H9 (cell line): ENCODE measurements at regions not wholly inside any gene's neighbourhood (a gene's known extent, or its start where the extent isn't known, plus 50 kb on each side); places are given as distances from the start of the nearest gene placed in this dataset.

Experiments
- DNase-seq: peaks from one replicate; pipeline ENCODE4 v3.0.0-alpha.2; 2017
- H2AFZ ChIP-seq: one replicate; pipeline ENCODE4 v1.6.1; 2013; ENCODE audit warnings: mild to moderate bottlenecking, low read length, control low read depth, moderate library complexity
- H2AK5ac ChIP-seq: 2 replicates; pipeline ENCODE4 v1.6.1; 2013; ENCODE audit warnings: low read length, control low read depth, mixed read lengths; ENCODE audit not compliant: insufficient read length
- H2BK120ac ChIP-seq: one replicate; pipeline ENCODE4 v1.6.1; 2013; ENCODE audit warnings: low read depth, mild to moderate bottlenecking, low read length, control low read depth, inconsistent platforms; ENCODE audit not compliant: poor library complexity, severe bottlenecking
- H2BK12ac ChIP-seq: 2 replicates; pipeline ENCODE4 v1.6.1; 2013; ENCODE audit warnings: low read length, control low read depth, mixed read lengths, low read depth; ENCODE audit not compliant: insufficient read length
- H2BK15ac ChIP-seq: 2 replicates; pipeline ENCODE4 v1.6.1; 2013; ENCODE audit warnings: low read depth, low read length, control low read depth
- H2BK20ac ChIP-seq: one replicate; pipeline ENCODE4 v1.6.1; 2013; ENCODE audit warnings: low read depth, mild to moderate bottlenecking, low read length, control low read depth, inconsistent platforms; ENCODE audit not compliant: poor library complexity, severe bottlenecking
- H2BK5ac ChIP-seq: 2 replicates; pipeline ENCODE4 v1.6.1; 2013; ENCODE audit warnings: low read length, control low read depth, mixed read lengths; ENCODE audit not compliant: insufficient read length
- H3K14ac ChIP-seq: 2 replicates; pipeline ENCODE4 v1.6.1; 2013; ENCODE audit warnings: low read length, control low read depth; ENCODE audit not compliant: insufficient read depth
- H3K18ac ChIP-seq: 2 replicates; pipeline ENCODE4 v1.6.1; 2013; ENCODE audit warnings: low read depth, mild to moderate bottlenecking, mixed read lengths, low read length, control low read depth; ENCODE audit not compliant: insufficient read length
- H3K23ac ChIP-seq: 2 replicates; pipeline ENCODE4 v1.6.1; 2013; ENCODE audit warnings: low read length, control low read depth, mixed read lengths, low read depth; ENCODE audit not compliant: insufficient read length
- H3K23me2 ChIP-seq: 2 replicates; pipeline ENCODE4 v1.6.1; 2013; ENCODE audit warnings: low read depth, mild to moderate bottlenecking, mixed read lengths, low read length, control low read depth; ENCODE audit not compliant: insufficient read length, poor library complexity, severe bottlenecking
- H3K27ac ChIP-seq: 2 replicates; pipeline ENCODE4 v1.5.1; 2013; ENCODE audit warnings: low read length, control low read depth, mixed read lengths, low read depth; ENCODE audit not compliant: insufficient read length
- H3K27me3 ChIP-seq: 2 replicates; pipeline ENCODE4 v1.6.1; 2013; ENCODE audit warnings: low read length, control low read depth, inconsistent platforms; ENCODE audit not compliant: insufficient read depth
- H3K4ac ChIP-seq: 2 replicates; pipeline ENCODE4 v1.6.1; 2013; ENCODE audit warnings: low read depth, mild to moderate bottlenecking, control low read depth, inconsistent platforms, low read length, moderate library complexity
- H3K4me1 ChIP-seq: 2 replicates; pipeline ENCODE4 v1.6.1; 2013; ENCODE audit warnings: low read length, control low read depth, inconsistent platforms; ENCODE audit not compliant: insufficient read depth
- H3K4me2 ChIP-seq: 2 replicates; pipeline ENCODE4 v1.6.1; 2013; ENCODE audit warnings: low read length, control low read depth, mixed read lengths; ENCODE audit not compliant: insufficient read length, insufficient read depth
- H3K56ac ChIP-seq: 2 replicates; pipeline ENCODE4 v1.6.1; 2013; ENCODE audit warnings: low read depth, mild to moderate bottlenecking, mixed read lengths, low read length, control low read depth; ENCODE audit not compliant: insufficient read length
- H3K79me1 ChIP-seq: 2 replicates; pipeline ENCODE4 v1.6.1; 2013; ENCODE audit warnings: low read depth, mild to moderate bottlenecking, moderate library complexity, low read length, control low read depth, inconsistent platforms; ENCODE audit not compliant: insufficient read depth, poor library complexity, severe bottlenecking
- H3K79me2 ChIP-seq: 2 replicates; pipeline ENCODE4 v1.6.1; 2013; ENCODE audit warnings: low read length, control low read depth, inconsistent platforms; ENCODE audit not compliant: insufficient read depth
- H3K9ac ChIP-seq: 2 replicates; pipeline ENCODE4 v1.6.1; 2013; ENCODE audit warnings: low read length, control low read depth, mixed read lengths; ENCODE audit not compliant: insufficient read length; ENCODE audit errors: extremely low read depth
- H3K9me3 ChIP-seq: one replicate; pipeline ENCODE4 v1.6.1; 2013; ENCODE audit warnings: low read depth, low read length, inconsistent platforms; ENCODE audit not compliant: control insufficient read depth
- H3T11ph ChIP-seq: one replicate; pipeline ENCODE4 v1.6.1; 2013; ENCODE audit warnings: mild to moderate bottlenecking, low read length, control low read depth, inconsistent platforms
- H4K20me1 ChIP-seq: one replicate; pipeline ENCODE4 v1.6.1; 2013; ENCODE audit not compliant: control insufficient read depth, insufficient read length, insufficient read depth
- H4K5ac ChIP-seq: 2 replicates; pipeline ENCODE4 v1.6.1; 2013; ENCODE audit warnings: low read depth, mild to moderate bottlenecking, mixed read lengths, low read length, control low read depth; ENCODE audit not compliant: insufficient read length
- H4K8ac ChIP-seq: replicated peaks from 2 replicates; pipeline ENCODE4 v1.6.1; 2013; ENCODE audit warnings: low read length, control low read depth, mixed read lengths, low read depth; ENCODE audit not compliant: insufficient read length
- H4K91ac ChIP-seq: 2 replicates; pipeline ENCODE4 v1.6.1; 2013; ENCODE audit warnings: low read depth, mild to moderate bottlenecking, moderate library complexity, mixed read lengths, low read length, control low read depth; ENCODE audit not compliant: insufficient read length
- H3K27ac Mint-ChIP-seq, 3 experiments: 2 replicates in 2 of 3; 3 replicates in 1 of 3; pipeline ENCODE4 v1.8.0; 2020 to 2021; ENCODE audit warnings: mixed read lengths in 3 of 3, mild to moderate bottlenecking in 1 of 3, moderate library complexity in 1 of 3
- H3K27me3 Mint-ChIP-seq: 2 replicates; pipeline ENCODE4 v1.8.0; 2021; ENCODE audit warnings: low read depth, mild to moderate bottlenecking, moderate library complexity, mixed read lengths
- H3K36me3 Mint-ChIP-seq, 3 experiments: 2 replicates in 2 of 3; 3 replicates in 1 of 3; pipeline ENCODE4 v1.8.0; 2020 to 2021; ENCODE audit warnings: low read depth in 3 of 3, mixed read lengths in 3 of 3; ENCODE audit not compliant: insufficient read depth in 1 of 3
- H3K4me1 Mint-ChIP-seq, 2 experiments: 2 replicates each; pipeline ENCODE4 v1.8.0; 2020; ENCODE audit warnings: mixed read lengths in 2 of 2
- H3K4me3 Mint-ChIP-seq, 2 experiments: 2 replicates in 1 of 2; 3 replicates in 1 of 2; pipeline ENCODE4 v1.8.0; 2020 to 2021; ENCODE audit warnings: mild to moderate bottlenecking in 2 of 2, mixed read lengths in 2 of 2, moderate library complexity in 1 of 2
- H3K9me3 Mint-ChIP-seq, 2 experiments: 2 replicates in 1 of 2; 3 replicates in 1 of 2; pipeline ENCODE4 v1.8.0; 2020; ENCODE audit warnings: mild to moderate bottlenecking in 2 of 2, mixed read lengths in 2 of 2, moderate library complexity in 1 of 2
- WGBS: extraction: QIAGEN DNeasy Blood & Tissue Kit; methylation state at CpG from one replicate; pipeline ENCODE4 v1.1.7; 2013; ENCODE audit warnings: missing lambda C conversion rate, low lambda C conversion rate, mixed read lengths; ENCODE audit not compliant: insufficient read length; ENCODE audit errors: extremely low coverage; 5-methylcytosine and 5-hydroxymethylcytosine counted together
- TF ChIP-seq, protein P1 (sequence below): fragments of 200-600 bp; sonication (generic); conservative IDR thresholded peaks from 3 replicates; pipeline ENCODE4 v1.8.0; 2021; ENCODE audit warnings: antibody characterized with exemption, mild to moderate bottlenecking

GRCh38 chr7:35482231-35482630 lies 212.7 kb downstream of the HERPUD2 start:
- Histone ChIP-seq H3K4ac (no peak overlapping the region), H2AFZ (no peak overlapping the region), H3K56ac (no peak overlapping the region), H4K5ac (no peak overlapping the region), H2BK5ac (no peak overlapping the region), H3K79me2 (no peaks in the 10 kb centered on the region; the same call in none of the 2 replicates), H4K20me1 (no peaks in the 10 kb centered on the region), H4K91ac (no peak overlapping the region), H2BK15ac (no peak overlapping the region), H2BK120ac (no peak overlapping the region), H3K9me3 (no peaks in the 10 kb centered on the region), H3K4me2 (no peak overlapping the region), H3K23me2 (no peaks in the 10 kb centered on the region), H3K79me1 (no peaks in the 10 kb centered on the region), H3T11ph (no peak overlapping the region), H2BK12ac (no peak overlapping the region), H2BK20ac (no peak overlapping the region), H3K9ac (no peak overlapping the region), H3K27ac (no peak overlapping the region), H4K8ac (no peak overlapping the region), H3K27me3 (no peaks in the 10 kb centered on the region; the same call in 1 of the 2 replicates), H2AK5ac (no peak overlapping the region), H3K18ac (no peak overlapping the region), H3K4me1 (no peaks in the 10 kb centered on the region), H3K23ac (no peak overlapping the region), H3K14ac (no peak overlapping the region)
- H3K4me1 Mint-ChIP-seq, result peaks cover 4 to 12% of the 10 kb centered on the region in 2 experiments; a peak in 3 of 4 replicates
- H3K27me3 Mint-ChIP-seq, result peaks cover 1% of the 10 kb centered on the region; the same call in 1 of the 2 replicates
- no peaks in the 10 kb centered on the region; a peak in 1 of 7 replicates for H3K36me3 Mint-ChIP-seq
- WGBS, result no CpG with 5 or more reads among the region's 5 CpGs
- no peak overlapping the region for H3K4me3 Mint-ChIP-seq
- no peak overlapping the region; a peak in 1 of 7 replicates for H3K27ac Mint-ChIP-seq
- DNase-seq, result no peak
- H3K9me3 Mint-ChIP-seq, result no peaks in the 10 kb centered on the region
- TF ChIP-seq, protein P1, sequence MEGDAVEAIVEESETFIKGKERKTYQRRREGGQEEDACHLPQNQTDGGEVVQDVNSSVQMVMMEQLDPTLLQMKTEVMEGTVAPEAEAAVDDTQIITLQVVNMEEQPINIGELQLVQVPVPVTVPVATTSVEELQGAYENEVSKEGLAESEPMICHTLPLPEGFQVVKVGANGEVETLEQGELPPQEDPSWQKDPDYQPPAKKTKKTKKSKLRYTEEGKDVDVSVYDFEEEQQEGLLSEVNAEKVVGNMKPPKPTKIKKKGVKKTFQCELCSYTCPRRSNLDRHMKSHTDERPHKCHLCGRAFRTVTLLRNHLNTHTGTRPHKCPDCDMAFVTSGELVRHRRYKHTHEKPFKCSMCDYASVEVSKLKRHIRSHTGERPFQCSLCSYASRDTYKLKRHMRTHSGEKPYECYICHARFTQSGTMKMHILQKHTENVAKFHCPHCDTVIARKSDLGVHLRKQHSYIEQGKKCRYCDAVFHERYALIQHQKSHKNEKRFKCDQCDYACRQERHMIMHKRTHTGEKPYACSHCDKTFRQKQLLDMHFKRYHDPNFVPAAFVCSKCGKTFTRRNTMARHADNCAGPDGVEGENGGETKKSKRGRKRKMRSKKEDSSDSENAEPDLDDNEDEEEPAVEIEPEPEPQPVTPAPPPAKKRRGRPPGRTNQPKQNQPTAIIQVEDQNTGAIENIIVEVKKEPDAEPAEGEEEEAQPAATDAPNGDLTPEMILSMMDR, result no peak
